NB4 (cell line): ENCODE measurements at regions not wholly inside any gene's neighbourhood (a gene's known extent, or its start where the extent isn't known, plus 50 kb on each side); places are given as distances from the start of the nearest gene placed in this dataset.

ENCODE experiments used
- DNase-seq: peaks from one replicate; pipeline ENCODE4 v3.0.0; 2010; ENCODE audit warnings: low read depth
- H3K4me3 ChIP-seq: one replicate; pipeline ENCODE4 v1.5.1; 2011; ENCODE audit warnings: mild to moderate bottlenecking, low read depth, low read length, moderate library complexity
- MYC ChIP-seq: IDR thresholded peaks from 2 replicates; pipeline ENCODE4 v1.6.1; 2011; ENCODE audit warnings: low read depth, low read length
- POLR2A ChIP-seq: IDR thresholded peaks from 2 replicates; pipeline ENCODE4 v1.6.1; 2011; ENCODE audit warnings: mild to moderate bottlenecking; ENCODE audit not compliant: insufficient read length; ENCODE audit errors: extremely low read depth
- TF ChIP-seq, protein P1 (sequence below): IDR thresholded peaks from 2 replicates; pipeline ENCODE4 v1.6.1; 2011; ENCODE audit warnings: low read depth, low read length
- TF ChIP-seq, protein P2 (sequence below): IDR thresholded peaks from one replicate; pipeline ENCODE4 v1.5.1; 2012; ENCODE audit warnings: low read depth, low read length

DNA sequence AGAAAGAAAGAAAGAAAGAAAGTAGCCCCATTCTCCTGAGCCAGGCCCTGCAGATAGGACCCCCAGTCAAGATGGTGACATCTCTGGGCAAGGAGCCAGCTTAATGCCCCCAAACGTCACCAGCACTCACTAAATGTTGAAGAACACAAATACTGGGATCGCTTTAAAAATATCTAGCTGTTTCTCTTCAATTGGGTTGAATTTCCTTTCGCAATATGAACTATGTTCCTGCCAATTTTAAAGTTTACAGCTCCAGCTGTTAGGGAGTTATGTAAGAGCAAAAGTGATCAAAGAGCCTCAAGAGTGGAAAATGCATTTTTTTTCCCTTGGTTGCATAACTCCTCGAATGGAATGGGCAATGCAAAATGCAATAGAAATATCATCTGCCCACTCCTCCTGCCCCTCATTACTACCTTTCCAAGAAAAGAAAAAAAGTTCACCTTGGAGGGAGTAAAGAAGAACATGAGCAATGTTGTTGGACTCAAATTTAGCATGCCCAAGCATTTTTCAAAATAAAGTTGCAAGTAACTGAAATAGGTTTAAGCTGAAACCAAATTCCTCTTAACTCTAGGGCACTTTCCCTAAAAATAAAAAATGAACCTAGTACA lies 244.2 kb upstream of the PIK3R1 start:
- DNase-seq = peak; percentile 23
- TF ChIP-seq POLR2A (no peak), MYC (no peak)
- TF ChIP-seq, protein P1, sequence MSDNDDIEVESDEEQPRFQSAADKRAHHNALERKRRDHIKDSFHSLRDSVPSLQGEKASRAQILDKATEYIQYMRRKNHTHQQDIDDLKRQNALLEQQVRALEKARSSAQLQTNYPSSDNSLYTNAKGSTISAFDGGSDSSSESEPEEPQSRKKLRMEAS = no peak
- TF ChIP-seq, protein P2, sequence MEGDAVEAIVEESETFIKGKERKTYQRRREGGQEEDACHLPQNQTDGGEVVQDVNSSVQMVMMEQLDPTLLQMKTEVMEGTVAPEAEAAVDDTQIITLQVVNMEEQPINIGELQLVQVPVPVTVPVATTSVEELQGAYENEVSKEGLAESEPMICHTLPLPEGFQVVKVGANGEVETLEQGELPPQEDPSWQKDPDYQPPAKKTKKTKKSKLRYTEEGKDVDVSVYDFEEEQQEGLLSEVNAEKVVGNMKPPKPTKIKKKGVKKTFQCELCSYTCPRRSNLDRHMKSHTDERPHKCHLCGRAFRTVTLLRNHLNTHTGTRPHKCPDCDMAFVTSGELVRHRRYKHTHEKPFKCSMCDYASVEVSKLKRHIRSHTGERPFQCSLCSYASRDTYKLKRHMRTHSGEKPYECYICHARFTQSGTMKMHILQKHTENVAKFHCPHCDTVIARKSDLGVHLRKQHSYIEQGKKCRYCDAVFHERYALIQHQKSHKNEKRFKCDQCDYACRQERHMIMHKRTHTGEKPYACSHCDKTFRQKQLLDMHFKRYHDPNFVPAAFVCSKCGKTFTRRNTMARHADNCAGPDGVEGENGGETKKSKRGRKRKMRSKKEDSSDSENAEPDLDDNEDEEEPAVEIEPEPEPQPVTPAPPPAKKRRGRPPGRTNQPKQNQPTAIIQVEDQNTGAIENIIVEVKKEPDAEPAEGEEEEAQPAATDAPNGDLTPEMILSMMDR = no peak
- H3K4me3 ChIP-seq = no peak overlapping the region

DNA sequence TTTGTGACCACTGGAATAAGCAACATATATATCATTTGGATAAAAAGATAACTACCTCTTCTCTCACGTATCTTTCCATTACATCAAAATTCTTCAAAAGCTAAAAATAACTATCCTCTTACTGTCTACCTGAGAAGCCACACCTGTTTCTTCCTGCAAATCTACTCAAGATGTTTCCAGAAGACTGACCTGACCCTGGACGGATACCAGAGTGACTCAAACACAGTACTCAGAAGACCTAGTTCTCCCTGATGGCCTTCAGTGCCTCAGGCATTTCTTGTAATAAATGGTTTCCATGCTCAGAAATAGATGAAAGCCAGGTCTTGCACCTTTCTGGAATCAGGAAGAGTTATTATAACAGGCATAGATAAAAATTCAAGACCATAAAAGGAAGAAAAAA lies 245.9 kb upstream of the PIK3R1 start:
- TF ChIP-seq, protein P2 = no peak
- TF ChIP-seq, protein P1 = no peak
- TF ChIP-seq POLR2A (no peak), MYC (no peak)
- H3K4me3 ChIP-seq = no peak overlapping the region
- no peak for DNase-seq

DNA sequence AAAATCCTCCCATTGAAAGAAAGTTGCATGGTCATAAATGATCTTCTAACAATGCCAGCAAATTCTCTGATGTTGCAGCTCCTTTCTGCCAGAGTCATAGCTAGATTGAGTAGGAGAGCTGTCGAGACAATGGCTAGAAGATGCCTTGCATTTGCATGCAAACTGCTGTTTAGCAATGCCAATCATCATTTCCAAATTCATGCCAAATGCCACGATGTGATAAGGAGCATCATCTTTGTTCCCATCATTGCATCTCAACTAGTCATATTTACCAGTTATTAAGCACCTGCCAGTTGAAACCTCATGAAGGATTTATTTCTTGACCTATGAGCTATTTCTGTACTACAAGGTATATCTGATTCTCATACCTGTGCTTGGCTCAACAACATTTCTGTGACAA lies 246.4 kb upstream of the PIK3R1 start:
- DNase-seq = no peak
- no peak overlapping the region for H3K4me3 ChIP-seq
- TF ChIP-seq MYC = no peak
- TF ChIP-seq, protein P2 = no peak

DNA sequence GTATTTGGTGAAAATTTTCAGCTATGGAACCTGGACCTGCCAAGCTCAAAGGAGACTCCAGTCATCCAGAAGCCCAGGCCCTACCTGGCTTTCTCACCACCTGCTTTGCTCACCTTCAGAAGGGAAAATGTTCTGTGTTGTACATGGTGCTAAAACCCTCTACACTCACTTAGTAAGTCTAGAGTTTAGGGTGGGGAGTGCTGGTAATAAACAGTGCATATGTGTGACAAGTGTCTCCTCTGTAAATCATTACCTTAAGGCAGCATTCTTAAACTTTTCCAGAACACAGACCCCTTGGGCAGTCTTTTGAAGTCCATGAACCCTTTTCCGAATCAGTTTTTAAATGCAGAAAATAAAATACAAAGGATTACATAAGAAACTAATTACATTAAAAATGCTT lies 248.8 kb upstream of the PIK3R1 start:
- DNase-seq = no peak
- TF ChIP-seq, protein P1 = no peak
- no peak for TF ChIP-seq POLR2A
- TF ChIP-seq MYC = no peak
- TF ChIP-seq, protein P2 = no peak
- no peak overlapping the region for H3K4me3 ChIP-seq

DNA sequence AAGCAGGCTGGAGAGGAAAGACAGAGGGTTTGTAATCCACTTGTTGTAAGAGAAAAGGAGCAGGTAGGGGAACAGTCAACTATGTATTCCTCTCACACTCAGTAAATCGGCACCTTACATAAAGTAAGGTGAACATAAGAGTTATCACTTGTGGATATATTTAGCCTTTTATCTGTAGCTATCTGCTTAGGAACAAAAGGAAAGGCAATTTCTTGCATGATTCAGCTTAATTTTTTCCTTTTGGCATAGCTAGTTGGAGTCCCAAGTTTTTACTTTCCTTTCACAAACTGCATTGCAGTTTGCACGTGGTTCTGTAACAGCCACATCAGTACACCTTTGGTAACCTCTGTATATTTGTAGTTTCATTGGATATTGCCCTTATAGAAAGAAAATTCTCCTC lies 250.9 kb upstream of the PIK3R1 start:
- H3K4me3 ChIP-seq = no peak overlapping the region
- no peak for DNase-seq
- TF ChIP-seq POLR2A = no peak
- TF ChIP-seq MYC = no peak
- TF ChIP-seq, protein P1 = no peak
- TF ChIP-seq, protein P2 = no peak
